Non-pigmented ciliary epithelial cell (primary cell): ENCODE measurements at regions not wholly inside any gene's neighbourhood (a gene's known extent, or its start where the extent isn't known, plus 50 kb on each side); places are given as distances from the start of the nearest gene placed in this dataset.
"Not testable (repeated sequence)": the region's sequence is repeated elsewhere in the genome, so short reads cannot be mapped to it uniquely, and the experiment has no call there.

Experiments
- DNase-seq: peaks from one replicate; pipeline ENCODE4 v3.0.0-alpha.2; 2010; ENCODE audit warnings: low read depth

DNA sequence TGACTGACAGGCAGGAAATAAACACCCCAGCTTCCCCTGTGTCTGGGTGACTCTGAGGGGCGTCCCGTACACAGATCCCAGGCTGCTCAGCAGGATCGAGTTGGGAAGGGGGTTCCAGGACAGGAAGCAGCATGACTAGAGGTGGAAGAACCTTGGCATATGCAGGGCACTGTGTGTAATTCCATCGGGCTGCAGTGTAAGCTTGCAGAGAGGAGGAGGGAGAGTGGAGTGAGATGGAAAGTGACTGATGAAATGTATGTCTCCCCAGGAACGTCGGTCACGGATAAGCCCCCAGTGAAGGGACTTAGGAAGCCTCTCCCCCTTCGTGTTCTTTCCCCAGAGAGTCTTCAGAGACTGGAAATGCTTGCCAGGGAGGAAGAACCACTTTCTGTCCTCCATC, 198.4 kb upstream of the SULF2 start:
- DNase-seq, result not testable (repeated sequence)

DNA sequence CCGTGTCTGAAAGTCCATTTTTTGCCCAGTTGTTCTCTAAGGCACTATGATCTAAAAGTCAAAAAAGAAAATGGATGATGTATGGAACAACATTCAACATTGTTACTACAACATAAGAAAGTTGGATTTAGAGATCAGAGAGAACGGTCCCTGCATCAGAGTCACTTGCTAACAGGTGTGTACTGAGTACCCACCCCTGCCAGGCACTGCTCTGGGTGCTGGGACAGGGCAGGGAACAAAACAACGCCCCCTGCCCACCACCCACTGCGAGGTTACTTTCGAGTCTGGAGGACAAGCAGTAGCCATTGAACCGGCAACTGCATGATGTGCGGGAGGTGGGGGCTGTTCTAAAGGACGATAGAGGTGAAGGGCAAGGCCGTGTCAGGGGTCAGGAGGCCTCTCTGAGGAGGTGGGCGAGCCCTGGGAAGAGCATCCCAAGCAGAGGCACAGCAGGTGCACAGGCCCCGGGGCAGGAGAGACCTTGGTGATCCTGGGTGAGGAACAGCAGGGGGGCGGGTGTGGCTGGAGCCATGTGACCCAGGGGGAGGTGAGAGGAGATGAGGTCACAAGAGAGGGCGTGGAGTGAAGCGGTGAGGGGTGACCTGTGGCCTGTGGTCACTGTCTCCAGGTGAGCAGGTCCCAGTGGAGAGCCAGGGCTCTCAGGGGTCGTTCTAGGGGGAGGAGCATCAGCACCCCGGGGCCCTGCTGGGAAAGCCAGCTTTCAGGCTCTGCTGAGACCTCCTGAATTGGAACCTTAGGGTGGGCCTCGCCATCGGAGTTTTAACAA, 197.5 kb upstream of the SULF2 start:
- no peak for DNase-seq

DNA sequence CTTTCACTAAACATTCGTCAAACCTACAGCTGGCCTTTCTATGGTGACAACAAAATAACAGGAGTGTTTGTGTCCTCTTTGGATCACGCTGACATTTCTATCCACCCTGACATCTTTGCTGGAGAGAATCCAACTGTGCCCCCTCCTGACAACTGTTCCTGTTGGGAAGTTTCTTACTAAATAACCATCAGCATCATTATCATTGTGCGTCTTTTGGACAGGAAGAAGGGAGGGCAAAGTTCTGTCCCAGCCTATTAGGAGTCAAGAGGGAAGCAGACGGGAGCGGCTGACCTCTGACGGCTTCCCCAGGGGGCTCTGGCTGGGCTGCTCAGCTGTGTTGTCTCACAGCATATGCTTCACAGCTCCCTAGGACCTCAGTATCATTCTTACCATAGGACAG, 195.9 kb upstream of the SULF2 start:
- DNase-seq, result no peak

DNA sequence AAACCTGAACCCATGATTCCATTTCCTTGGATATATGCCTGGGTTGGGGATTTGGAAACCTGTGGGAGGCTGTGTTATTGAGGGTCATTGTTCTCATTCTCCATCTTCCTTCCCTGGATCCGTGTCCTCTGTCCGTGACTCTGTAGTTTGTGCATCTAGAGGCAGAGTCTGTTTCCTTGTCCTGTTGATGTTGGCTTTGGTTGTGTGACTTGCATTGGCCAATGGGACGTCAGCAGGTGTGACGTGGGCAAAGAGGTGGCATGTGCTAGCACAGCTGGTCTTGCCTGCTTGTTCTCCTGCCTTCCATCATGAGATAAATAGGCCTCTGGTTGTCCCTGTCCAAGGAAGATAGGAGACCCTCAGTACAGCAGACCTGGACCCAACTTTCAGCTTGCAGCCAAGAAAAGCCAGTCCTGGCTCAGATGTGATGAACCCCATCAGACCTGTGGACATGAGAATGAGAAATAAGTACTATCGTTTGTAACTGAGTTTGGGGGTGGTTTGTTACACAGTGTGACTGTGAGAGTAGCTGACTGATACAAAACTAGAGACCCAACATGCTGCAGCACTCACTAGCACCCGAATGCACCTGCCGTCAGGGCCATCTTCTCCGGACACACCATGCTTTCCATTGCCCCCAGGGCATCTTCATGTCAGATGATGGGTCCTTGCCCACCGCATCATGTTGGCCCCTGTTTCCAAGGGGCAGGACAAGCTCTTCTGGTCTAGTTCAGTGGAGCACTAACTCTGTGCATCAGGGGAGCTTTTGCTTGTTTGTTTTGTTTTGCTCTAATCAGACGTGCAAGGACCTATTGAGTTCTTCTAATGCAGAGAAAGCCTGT, 195.3 kb upstream of the SULF2 start:
- DNase-seq, result no peak

DNA sequence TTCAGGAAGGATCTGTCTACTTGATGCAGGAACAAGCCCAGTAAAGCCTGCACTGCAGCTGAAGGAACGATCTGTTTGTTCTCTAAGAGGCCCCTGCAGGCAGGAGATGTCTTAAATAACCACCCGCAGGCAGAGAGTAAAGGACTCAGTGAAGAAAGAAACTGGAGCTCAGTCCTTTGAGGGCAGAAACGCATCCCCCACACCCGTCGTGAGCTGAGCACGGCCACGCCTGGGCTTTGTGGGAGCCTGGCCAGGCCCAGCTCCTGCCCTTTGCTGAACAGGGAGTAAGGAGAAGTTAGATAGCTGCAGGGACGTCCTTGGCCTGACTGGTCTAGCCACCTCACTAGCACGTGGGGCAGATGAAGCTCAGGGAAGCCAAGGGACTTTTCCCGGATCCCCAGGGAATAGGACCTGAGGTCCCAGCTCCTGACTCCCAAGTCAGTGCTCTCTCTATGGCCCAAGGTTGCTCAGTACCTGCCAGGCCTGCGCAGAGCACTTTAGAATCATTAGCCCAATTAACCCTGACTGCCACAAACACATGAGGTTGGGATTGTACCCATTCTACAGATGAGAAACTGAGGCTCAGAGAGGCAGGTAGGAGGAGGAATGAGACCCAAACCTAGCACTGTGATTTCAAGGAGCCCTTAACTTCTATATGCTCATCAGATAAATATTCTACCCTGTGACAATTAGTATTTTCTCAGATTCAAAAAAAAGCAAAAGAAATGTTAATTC, 194.2 kb upstream of the SULF2 start:
- DNase-seq, result not testable (repeated sequence)

DNA sequence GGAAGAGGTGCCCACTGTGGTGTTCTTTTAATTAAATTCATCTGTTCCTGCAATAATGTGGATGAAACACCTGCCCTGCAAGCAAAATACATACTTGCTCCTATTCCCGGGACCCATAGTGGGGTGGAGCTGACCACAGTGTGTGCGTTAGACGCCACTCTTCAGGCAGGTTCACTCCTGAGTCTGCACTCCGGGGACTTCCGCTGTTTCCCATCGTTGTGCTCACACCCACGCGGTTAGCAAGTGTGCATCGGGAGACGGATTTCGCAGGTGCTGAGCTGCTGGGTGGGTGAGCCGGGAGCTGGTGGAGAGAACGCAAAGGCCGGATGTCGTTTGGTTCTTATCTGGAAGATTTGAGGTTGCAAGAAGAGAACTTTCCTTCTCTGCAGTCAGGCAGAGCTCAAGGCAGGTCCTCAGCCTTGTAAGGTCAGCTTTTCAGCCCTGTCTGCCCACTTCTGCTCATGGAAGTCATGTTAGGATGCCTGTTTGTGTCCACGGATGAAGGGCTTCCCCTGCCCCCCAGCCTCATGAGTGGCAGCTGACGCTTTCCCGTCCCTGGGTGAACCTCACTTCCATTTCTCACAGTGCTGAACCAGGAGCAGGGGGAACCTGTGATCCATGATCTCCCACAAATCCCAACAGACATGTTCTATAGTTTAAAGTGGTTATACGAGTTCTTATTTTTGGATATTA, 193.3 kb upstream of the SULF2 start:
- not testable (repeated sequence) for DNase-seq

DNA sequence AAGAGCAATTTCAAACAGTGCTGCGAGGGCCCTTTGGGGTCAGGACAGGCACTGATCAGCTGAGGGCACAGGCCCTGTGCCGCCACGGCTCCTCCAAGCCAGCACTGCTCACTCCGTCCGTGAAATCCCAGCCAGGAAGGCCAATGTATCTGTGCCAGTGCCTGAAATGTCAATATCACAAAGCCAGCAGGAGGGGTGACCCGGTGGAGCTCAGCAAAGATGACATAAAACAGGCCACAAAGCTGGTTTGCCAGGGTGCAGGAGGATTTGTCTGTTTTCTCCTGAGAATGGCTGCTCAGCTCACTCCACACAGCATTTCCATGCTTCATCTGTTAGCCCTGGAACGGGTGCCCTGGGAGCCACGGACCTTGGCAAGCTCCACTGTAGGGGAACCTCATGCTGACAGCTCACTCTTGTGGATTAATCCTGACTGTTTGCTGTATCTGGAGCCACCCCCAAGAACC, 192.5 kb upstream of the SULF2 start:
- not testable (repeated sequence) for DNase-seq

DNA sequence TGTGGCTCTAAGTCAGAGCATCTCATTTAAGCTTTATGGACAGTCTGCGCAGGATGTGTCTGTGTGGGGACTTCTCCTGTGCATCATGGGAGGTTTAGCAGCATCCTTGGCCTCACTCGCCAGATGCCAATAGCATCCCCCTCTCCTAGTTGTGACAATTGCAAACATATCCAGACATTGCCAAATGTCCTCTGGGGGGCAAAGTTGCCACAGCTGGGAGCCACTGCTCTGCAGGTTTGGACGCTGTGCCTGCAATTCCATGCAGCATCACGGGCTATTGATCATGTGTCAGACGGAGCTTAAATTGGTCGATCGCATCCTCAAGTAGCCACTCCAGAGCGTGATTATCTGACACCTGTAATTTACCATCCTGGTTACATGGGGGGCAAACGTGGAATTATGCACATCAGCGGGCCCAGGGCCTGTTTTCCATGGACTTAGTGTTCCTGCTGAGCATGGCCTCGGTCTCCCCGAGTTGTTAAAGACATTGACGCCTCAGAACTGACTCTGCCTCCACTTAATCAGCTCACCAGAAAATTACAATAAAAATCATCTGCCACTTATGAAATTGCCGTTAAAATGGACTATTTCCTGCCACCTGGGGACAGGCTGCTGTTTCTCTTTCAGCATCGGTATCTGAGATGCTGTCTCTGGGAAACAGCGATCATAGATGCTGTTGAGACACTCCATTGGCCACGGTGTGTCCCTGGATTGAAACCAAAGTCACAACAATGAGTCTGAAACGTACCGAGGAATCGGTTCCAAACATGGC, 191.9 kb upstream of the SULF2 start:
- not testable (repeated sequence) for DNase-seq

DNA sequence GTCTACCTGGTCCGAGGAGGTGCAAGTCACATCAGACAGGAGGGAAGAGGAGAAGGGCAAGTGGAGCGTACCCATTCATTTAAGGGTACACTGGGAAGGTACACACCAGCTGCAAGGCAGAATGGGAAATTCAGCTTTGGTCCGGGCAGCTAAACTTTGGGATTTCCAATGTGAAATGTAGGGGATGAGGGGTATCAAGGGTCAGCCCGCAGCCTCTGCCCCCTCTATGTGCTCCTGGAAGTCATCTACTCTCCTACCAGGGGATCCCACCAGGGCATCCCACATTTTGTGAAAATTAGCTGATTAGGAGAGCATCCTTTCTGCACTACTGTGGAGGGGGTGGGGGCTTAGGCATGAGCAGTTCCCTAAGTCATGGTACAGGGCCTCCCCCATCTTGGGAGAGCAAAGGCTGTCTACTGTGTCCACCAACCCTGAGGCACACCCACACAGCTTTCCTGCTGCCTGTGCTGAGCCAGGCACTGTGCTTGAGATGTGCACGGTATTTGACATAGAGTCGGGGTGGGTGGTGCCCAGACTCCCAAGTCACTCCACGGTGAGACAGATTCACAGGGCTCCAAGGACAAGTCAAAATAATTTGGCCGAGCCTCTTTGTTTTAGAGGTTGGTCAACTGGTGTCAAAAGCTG, 189.1 kb upstream of the SULF2 start:
- no peak for DNase-seq

DNA sequence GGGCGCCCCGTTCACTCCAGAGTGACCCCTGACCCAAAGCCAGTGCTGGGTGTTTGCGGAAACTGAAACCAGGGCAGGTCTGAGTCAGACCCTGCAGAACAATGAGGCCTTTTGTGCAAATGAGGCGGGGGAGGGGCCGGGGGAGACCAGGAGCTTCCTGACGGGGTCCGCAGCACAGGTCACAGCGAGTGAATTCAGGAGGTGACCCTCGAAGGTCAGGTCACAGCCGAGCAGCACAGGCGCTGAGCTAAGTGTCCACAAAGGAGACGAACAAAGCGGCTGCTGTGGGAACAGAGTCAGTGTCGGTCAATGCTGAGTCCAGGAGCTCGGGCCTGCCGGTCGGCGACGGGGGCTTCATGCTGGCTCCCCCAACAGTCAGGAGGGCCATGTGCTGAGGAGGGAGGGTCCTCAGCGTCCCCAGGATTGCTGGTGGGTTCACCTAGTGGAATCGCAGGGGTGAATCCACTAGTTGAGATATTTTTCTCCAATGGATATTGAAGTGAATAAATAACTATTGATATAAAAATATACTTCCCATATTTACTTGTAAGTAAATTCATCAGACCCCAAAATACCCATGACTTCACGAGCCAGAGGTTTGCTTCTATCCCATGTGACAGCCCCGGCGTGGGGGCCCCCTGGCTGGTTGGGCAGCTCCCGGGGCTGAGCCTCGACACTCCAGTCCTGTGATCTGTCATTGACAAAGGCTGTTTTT, 188.4 kb upstream of the SULF2 start:
- no peak for DNase-seq

DNA sequence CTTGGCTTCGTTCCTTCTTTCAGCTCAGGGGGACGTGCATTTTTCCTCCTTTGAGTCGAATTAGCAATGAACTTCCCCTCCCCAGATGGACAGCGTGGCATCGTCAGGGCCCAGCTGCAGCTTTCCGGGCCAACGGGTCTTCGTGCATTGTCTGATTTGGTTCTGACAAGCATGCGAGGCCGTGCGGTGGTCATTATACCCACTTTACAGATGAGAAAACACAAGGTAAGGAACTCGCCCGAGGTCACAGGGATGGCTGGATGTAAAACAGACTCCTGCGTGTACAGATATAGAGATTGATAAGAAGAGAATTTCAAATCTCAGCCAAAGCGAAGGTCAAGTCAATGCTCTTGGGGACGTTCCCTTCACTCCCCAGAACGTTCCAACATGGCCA, 187.6 kb upstream of the SULF2 start:
- no peak for DNase-seq

DNA sequence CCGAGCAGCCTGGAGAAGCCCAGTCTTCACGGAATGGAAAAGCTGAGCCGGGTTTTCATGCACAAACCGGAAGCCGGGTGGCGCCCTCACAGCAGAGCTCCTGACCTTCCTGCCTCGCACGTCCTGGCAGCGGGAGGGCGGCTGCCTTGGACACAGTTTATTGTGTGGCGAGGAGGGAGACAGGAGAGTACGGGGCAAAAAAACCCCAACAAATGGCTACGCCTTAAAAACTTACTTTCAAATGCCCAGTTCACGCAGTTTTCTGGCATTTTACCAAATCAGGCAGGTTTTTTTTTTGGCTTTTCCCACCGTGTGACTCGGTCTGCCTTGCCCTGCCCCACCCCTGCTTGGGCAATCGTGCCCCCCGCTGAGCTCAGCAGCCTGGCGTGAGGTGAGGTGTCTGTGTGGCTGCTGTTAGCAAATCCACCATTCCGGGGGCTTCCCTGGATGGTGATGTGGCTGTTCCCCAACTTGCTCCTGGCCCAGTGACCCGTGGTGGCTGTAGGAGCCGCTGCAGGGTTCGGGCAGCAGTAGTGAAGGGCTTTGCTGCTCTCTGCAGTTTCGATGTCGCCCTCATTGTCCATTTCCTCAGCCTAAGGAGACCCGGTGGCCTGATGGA, 187.1 kb upstream of the SULF2 start:
- not testable (repeated sequence) for DNase-seq

DNA sequence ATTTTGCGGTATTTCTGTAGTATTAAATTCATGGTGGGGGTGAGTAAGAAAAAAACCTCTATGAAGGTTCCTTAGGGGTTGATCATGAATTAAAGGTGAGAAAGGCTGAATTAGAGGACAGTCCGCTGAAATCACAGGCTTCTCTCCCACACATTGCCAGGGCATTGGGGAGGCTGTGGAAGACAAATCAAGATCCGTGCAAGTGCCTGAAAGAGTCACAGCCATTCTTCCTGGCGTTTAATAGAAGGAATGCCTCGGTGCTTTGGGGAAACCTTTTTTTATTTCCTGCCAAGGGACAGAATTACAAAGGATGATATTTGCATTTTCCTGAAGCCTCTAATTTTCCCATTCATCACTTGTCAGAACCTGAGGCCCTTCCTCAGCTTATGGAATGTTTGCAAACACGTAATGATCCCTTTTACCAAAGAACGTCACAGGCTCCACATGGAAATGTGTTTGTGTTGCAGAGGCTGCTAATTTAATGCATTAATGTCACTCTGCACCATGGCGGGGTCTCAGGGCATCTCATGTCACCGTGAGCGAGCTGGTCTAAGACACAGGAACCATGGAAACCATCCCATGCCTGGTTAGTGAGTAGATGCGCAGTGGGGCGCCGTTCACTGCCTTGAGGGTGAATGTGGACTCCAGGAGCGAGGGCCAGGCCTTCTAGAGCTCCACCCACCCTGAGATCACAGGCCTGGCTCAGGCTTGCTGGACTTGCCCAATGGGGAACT, 185.9 kb upstream of the SULF2 start:
- no peak for DNase-seq

DNA sequence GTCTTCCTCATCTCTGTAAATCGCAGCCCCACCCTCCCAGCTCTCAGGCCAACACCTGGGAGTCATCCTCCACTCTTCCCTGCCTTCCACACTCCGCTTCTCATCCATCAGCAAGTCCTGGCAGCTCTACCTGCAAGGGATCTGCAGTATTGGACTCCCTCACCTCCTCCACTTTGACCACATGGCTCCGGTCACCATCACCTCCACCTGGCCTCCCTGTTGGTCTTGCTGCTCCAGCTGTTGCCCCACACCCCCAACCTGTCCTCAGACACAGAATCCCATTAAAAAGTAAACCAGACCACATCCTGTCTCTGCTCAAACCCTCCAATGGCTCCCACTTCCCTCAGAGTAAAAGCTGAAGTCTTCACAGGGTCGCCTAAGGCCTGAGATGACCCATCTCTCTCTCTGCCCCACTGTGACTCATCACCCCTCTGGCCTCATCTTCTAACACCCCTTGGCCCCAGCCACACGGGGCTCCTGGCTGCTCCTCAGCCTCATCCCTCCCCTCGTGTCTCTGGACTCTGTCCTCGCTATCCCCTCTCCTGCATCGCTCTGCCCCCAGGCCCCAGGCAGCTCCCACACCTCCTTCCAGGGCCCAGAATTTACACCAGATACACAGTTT, 185.1 kb upstream of the SULF2 start:
- no peak for DNase-seq

DNA sequence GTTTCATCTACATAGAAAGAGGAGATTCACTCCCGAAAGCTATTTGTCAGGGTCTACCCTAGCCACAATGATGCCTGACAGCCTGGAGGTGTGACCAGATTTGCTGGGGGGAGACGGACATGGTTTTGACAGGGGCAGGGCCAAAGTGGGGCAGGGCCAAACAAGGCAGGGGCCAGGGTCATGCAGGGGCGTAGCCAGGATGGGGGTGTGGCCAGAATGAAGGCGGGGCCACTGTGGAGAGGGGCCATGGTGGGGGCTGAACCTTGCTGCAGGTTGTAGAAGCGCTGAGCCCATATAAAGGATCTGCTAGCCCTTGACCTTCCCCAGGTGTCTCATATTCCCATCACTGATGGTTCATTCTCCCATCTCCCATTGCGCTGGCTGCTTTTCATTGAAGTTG, 184.1 kb upstream of the SULF2 start:
- no peak for DNase-seq

DNA sequence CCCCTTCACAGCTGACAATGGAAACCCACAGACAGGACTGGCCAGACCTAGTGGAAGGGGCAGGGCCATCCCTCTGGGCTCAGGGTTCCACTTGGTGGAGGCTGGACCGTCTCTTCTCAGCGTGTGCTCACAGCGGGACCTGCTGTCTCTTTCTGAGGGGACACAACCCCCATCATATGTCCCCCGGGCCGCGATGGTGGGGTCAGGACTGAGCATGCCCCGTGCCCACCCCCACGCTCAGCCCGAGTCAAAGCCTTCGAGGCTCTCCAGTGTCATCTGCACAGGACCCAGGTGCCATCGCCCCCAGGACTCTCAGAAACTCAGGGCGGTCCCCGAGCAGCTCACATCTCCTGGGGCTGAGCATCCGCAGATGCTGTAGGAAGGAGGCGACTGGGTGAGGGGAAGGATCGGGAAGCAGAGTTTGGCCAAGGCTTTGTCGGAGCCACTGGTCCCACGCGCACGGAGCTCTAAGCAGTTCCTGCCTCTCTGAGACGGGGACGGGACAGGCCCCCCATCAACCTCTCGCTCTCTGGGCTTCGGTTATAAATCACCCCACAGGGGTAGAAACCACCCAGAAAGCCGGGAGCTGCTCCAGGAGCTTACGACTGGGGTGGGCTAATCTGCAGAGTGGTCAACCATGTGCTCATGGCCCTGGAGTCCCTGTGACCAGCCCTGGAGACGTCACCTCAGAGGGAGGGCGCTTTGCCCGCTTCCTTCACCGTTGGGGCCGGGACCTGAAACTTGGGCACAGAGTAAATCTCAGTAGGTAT, 183.4 kb upstream of the SULF2 start:
- no peak for DNase-seq

DNA sequence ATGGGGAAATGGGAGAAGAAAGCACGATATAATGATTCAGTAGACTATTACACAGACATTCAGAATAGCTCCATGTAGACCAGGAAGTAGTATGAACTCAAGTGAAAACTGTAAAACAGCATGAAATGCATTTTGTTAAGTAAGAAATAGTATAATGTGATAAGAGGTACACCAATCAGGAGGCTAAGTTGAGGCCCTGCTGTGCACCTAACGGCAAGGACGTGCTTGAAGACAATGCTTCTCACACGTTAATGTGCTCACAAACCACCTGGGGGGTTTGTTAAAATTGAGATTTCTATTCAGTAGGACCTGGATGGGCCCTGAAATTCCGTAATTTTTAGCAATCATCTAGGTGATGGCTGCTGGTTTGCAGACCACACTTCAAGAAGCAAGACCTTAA, 178.9 kb upstream of the SULF2 start:
- DNase-seq, result no peak

DNA sequence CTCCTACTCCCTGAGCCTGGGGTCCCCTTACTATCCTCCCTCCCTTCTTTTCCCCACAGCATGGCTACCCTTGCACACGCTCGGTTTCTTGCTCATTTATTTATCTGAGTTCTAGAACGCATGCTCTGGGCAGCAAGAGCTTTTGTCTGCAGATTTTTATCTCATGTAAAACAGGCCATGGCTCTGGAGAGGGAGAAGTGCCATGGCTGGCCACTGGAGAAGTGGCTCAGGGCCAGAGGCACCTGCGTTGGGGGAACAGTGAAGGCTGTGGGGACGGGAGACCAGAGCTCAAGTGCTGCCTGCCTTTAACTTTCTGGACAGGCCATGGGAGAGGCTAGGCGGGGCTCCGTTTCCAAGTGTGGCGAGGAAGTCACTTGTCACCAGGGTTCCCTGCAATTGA, 177.7 kb upstream of the SULF2 start:
- no peak for DNase-seq
